Neural progenitor cell (in vitro differentiated cells): ENCODE measurements at regions not wholly inside any gene's neighbourhood (a gene's known extent, or its start where the extent isn't known, plus 50 kb on each side); places are given as distances from the start of the nearest gene placed in this dataset.

Source experiments
- EZH2 ChIP-seq: fragments of 200-600 bp; sonication (generic); IDR thresholded peaks from 2 replicates; pipeline ENCODE4 v1.6.1; 2017; ENCODE audit warnings: antibody characterized with exemption, mild to moderate bottlenecking, moderate library complexity
- TF ChIP-seq, protein P1 (sequence below): fragments of 200-600 bp; sonication (generic); IDR thresholded peaks from 2 replicates; pipeline ENCODE4 v1.5.1; 2017; ENCODE audit warnings: antibody characterized with exemption, mild to moderate bottlenecking

DNA sequence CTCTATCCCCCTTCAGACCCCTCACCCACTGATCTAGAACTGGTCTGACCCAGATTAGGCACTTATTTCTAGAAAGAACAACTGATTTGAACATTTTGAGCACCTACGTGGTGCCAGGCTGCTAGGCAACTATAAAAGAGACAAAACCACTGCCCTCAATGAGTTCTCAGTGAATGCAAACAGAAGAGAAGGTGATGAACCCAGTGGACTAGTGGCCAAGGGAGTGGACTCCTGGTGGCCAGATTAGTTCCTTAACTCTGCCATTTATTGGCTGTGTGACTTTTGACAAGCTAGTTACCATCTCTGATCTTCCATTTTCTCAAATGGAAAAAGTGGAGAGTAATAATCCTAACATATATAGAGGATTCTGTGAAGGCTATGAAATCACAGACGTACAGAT, 259.1 kb upstream of the SALL1 start:
- TF ChIP-seq EZH2: no peak
- TF ChIP-seq, protein P1, sequence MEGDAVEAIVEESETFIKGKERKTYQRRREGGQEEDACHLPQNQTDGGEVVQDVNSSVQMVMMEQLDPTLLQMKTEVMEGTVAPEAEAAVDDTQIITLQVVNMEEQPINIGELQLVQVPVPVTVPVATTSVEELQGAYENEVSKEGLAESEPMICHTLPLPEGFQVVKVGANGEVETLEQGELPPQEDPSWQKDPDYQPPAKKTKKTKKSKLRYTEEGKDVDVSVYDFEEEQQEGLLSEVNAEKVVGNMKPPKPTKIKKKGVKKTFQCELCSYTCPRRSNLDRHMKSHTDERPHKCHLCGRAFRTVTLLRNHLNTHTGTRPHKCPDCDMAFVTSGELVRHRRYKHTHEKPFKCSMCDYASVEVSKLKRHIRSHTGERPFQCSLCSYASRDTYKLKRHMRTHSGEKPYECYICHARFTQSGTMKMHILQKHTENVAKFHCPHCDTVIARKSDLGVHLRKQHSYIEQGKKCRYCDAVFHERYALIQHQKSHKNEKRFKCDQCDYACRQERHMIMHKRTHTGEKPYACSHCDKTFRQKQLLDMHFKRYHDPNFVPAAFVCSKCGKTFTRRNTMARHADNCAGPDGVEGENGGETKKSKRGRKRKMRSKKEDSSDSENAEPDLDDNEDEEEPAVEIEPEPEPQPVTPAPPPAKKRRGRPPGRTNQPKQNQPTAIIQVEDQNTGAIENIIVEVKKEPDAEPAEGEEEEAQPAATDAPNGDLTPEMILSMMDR: no peak
